Trophoblast cell (in vitro differentiated cells and primary cell): ENCODE measurements at regions not wholly inside any gene's neighbourhood (a gene's known extent, or its start where the extent isn't known, plus 50 kb on each side); places are given as distances from the start of the nearest gene placed in this dataset.

Experiments
- DNase-seq, 2 donors: peaks; one replicate each; pipeline ENCODE4 v3.0.0-alpha.2; 2016
- H2AFZ ChIP-seq: 2 replicates; pipeline ENCODE4 v1.6.1; 2013; ENCODE audit warnings: low read length, moderate library complexity, mild to moderate bottlenecking; ENCODE audit not compliant: insufficient read depth, poor library complexity
- H2AK5ac ChIP-seq: 2 replicates; pipeline ENCODE4 v1.6.1; 2013; ENCODE audit warnings: mild to moderate bottlenecking, low read length
- H2BK120ac ChIP-seq: 2 replicates; pipeline ENCODE4 v1.6.1; 2013; ENCODE audit warnings: low read length, mild to moderate bottlenecking, moderate library complexity; ENCODE audit not compliant: insufficient read depth, poor library complexity
- H2BK12ac ChIP-seq: 2 replicates; pipeline ENCODE4 v1.6.1; 2013; ENCODE audit warnings: mild to moderate bottlenecking, low read length, moderate library complexity
- H2BK5ac ChIP-seq: 2 replicates; pipeline ENCODE4 v1.6.1; 2013; ENCODE audit warnings: low read length, low read depth, moderate library complexity, mild to moderate bottlenecking; ENCODE audit not compliant: poor library complexity
- H3K14ac ChIP-seq: 2 replicates; pipeline ENCODE4 v1.6.1; 2013; ENCODE audit warnings: mild to moderate bottlenecking, low read length
- H3K18ac ChIP-seq: 2 replicates; pipeline ENCODE4 v1.6.1; 2013; ENCODE audit warnings: mild to moderate bottlenecking, low read length
- H3K23ac ChIP-seq: 2 replicates; pipeline ENCODE4 v1.6.1; 2013; ENCODE audit warnings: low read length
- H3K27ac ChIP-seq: 2 replicates; pipeline ENCODE4 v1.5.1; 2013; ENCODE audit warnings: low read depth, mild to moderate bottlenecking, inconsistent platforms, low read length, moderate library complexity
- H3K27me3 ChIP-seq: 2 replicates; pipeline ENCODE4 v1.6.1; 2013; ENCODE audit warnings: inconsistent platforms, mild to moderate bottlenecking, low read length, moderate library complexity; ENCODE audit not compliant: insufficient read depth
- H3K36me3 ChIP-seq, 2 experiments: 1 replicate in 1 of 2; 2 replicates in 1 of 2; pipeline ENCODE4 v1.6.1; 2013; ENCODE audit warnings: low read length in 2 of 2, mild to moderate bottlenecking in 2 of 2, moderate library complexity in 1 of 2; ENCODE audit not compliant: insufficient read depth in 2 of 2, control insufficient read depth in 1 of 2
- H3K4ac ChIP-seq: 2 replicates; pipeline ENCODE4 v1.6.1; 2013; ENCODE audit warnings: low read depth, mild to moderate bottlenecking, low read length, moderate library complexity
- H3K4me1 ChIP-seq, 2 experiments: 1 replicate in 1 of 2; 2 replicates in 1 of 2; pipeline ENCODE4 v1.6.1; 2013; ENCODE audit warnings: low read length in 2 of 2, mild to moderate bottlenecking in 2 of 2, moderate library complexity in 1 of 2; ENCODE audit not compliant: insufficient read depth in 2 of 2, control insufficient read depth in 1 of 2
- H3K4me2 ChIP-seq: 2 replicates; pipeline ENCODE4 v1.6.1; 2013; ENCODE audit warnings: inconsistent platforms, mild to moderate bottlenecking, low read length, moderate library complexity
- H3K4me3 ChIP-seq: 2 replicates; pipeline ENCODE4 v1.5.1; 2013; ENCODE audit warnings: mild to moderate bottlenecking, low read depth, low read length, inconsistent platforms
- H3K79me1 ChIP-seq: one replicate; pipeline ENCODE4 v1.6.1; 2013; ENCODE audit warnings: low read length
- H3K79me2 ChIP-seq: 2 replicates; pipeline ENCODE4 v1.6.1; 2013; ENCODE audit warnings: low read length, mild to moderate bottlenecking; ENCODE audit not compliant: control insufficient read depth, insufficient read depth, poor library complexity
- H3K9ac ChIP-seq: 2 replicates; pipeline ENCODE4 v1.6.1; 2013; ENCODE audit warnings: mild to moderate bottlenecking, low read length
- H3K9me3 ChIP-seq: 2 replicates; pipeline ENCODE4 v1.6.1; 2013; ENCODE audit warnings: low read depth, mild to moderate bottlenecking, control low read depth, inconsistent platforms, low read length; ENCODE audit not compliant: insufficient read depth
- H4K12ac ChIP-seq: 2 replicates; pipeline ENCODE4 v1.6.1; 2013; ENCODE audit warnings: low read depth, mild to moderate bottlenecking, low read length, moderate library complexity
- H4K8ac ChIP-seq: 2 replicates; pipeline ENCODE4 v1.6.1; 2013; ENCODE audit warnings: low read depth, mild to moderate bottlenecking, low read length, moderate library complexity
- H4K91ac ChIP-seq: one replicate; pipeline ENCODE4 v1.6.1; 2013; ENCODE audit warnings: low read depth, mild to moderate bottlenecking, low read length, moderate library complexity
- WGBS: extraction: QIAGEN DNeasy Blood & Tissue Kit; methylation state at CpG from one replicate; pipeline ENCODE4 v1.1.7; 2013; ENCODE audit warnings: missing lambda C conversion rate; ENCODE audit not compliant: insufficient read length, insufficient coverage; ENCODE audit errors: extremely low coverage; 5-methylcytosine and 5-hydroxymethylcytosine counted together

GRCh38 chr1:239151937-239152336, 234.4 kb upstream of the CHRM3 start:
- Histone ChIP-seq H4K12ac (no peak overlapping the region), H3K79me2 (no peaks in the 10 kb centered on the region), H3K4me2 (no peak overlapping the region), H2BK120ac (no peak overlapping the region), H3K27me3 (no peaks in the 10 kb centered on the region), H2BK12ac (no peak overlapping the region), H3K4me3 (no peak overlapping the region), H4K8ac (no peak overlapping the region), H2AFZ (no peak overlapping the region), H3K14ac (no peak overlapping the region), H3K79me1 (no peaks in the 10 kb centered on the region), H3K4me1 (no peaks in the 10 kb centered on the region), H2AK5ac (no peak overlapping the region), H3K9me3 (no peaks in the 10 kb centered on the region), H3K4ac (no peak overlapping the region), H4K91ac (no peak overlapping the region), H3K27ac (no peak overlapping the region), H3K18ac (no peak overlapping the region), H3K23ac (no peak overlapping the region), H3K36me3 (no peaks in the 10 kb centered on the region), H2BK5ac (no peak overlapping the region), H3K9ac (no peak overlapping the region)
- no peak for DNase-seq
- WGBS = no CpG with 5 or more reads among the region's 2 CpGs

DNA sequence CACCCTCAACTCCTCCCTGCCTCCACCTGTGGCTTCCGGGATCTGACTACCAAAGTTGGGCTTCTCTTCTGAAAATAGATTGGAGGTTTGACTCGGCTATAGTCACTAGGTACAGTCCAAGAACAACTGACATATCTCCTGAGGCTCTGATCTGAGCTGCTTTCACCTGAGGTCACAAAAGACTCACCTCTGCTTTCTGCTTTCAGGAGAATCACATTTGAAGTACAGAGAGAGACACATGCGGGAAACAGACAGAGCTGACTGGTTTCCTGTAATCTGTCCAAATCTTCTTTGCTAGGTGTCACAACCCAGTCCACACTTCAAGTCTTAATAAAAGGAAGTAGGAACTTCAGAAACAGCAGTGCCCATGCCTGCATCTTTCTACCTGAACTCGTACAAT, 245.4 kb upstream of the CHRM3 start:
- Histone ChIP-seq H4K8ac (no peak overlapping the region), H3K14ac (no peak overlapping the region)

DNA sequence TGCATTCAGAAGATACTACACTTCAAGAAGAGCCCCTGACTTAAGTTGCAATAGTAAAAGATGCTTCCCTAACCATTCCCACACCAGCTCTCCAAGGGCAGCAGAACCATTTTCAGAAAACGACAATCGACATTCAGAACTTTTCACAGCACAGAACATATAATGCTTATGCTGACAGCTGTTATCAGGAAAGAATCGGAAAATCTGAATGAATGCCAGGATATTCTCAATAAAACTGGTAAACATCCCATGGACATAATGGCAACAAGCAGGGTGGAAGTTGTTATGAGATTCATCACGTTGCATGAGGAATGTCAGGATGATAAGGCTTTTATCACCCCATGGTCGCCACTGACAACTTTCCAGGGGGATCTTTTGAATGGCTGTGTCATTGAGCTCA, 246.6 kb upstream of the CHRM3 start:
- Histone ChIP-seq H4K8ac (no peak overlapping the region), H2BK5ac (no peak overlapping the region), H2BK120ac (no peak overlapping the region), H3K23ac (no peak overlapping the region), H3K4me3 (no peak overlapping the region), H3K36me3 (no peaks in the 10 kb centered on the region), H2AFZ (no peak overlapping the region), H3K18ac (no peak overlapping the region), H3K4ac (no peak overlapping the region), H3K4me1 (no peaks in the 10 kb centered on the region), H3K79me2 (no peaks in the 10 kb centered on the region), H3K4me2 (no peak overlapping the region), H3K9me3 (no peaks in the 10 kb centered on the region), H3K14ac (no peak overlapping the region), H3K79me1 (no peaks in the 10 kb centered on the region), H2AK5ac (no peak overlapping the region), H4K91ac (no peak overlapping the region), H3K9ac (no peak overlapping the region), H2BK12ac (no peak overlapping the region), H3K27ac (no peak overlapping the region), H4K12ac (no peak overlapping the region), H3K27me3 (no peaks in the 10 kb centered on the region)
- DNase-seq = no peak
- WGBS = no CpG with 5 or more reads among the region's 5 CpGs

More for the DNA sequence above, 245.4 kb upstream of the CHRM3 start:
- Histone ChIP-seq H3K79me1 (no peaks in the 10 kb centered on the region), H2AK5ac (no peak overlapping the region), H3K36me3 (no peaks in the 10 kb centered on the region), H3K27ac (no peak overlapping the region), H3K4me2 (no peak overlapping the region), H3K4me1 (no peaks in the 10 kb centered on the region), H3K79me2 (no peaks in the 10 kb centered on the region), H3K18ac (no peak overlapping the region), H3K27me3 (no peaks in the 10 kb centered on the region), H2AFZ (no peak overlapping the region), H3K9me3 (no peaks in the 10 kb centered on the region), H3K4me3 (no peak overlapping the region), H3K23ac (no peak overlapping the region), H3K4ac (no peak overlapping the region), H3K9ac (no peak overlapping the region), H4K12ac (no peak overlapping the region), H2BK5ac (no peak overlapping the region), H4K91ac (no peak overlapping the region), H2BK120ac (no peak overlapping the region), H2BK12ac (no peak overlapping the region)
- no peak for DNase-seq
- WGBS = no CpG with 5 or more reads among the region's 4 CpGs

- Histone ChIP-seq H3K9me3 (no peaks in the 10 kb centered on the region), H3K4ac (no peak overlapping the region), H3K4me2 (no peak overlapping the region), H4K91ac (no peak overlapping the region), H2BK12ac (no peak overlapping the region), H3K27me3 (no peaks in the 10 kb centered on the region), H3K9ac (no peak overlapping the region), H3K4me3 (no peak overlapping the region), H3K79me2 (no peaks in the 10 kb centered on the region), H2AFZ (no peak overlapping the region), H3K36me3 (no peaks in the 10 kb centered on the region), H3K27ac (no peak overlapping the region), H3K14ac (no peak overlapping the region), H3K23ac (no peak overlapping the region), H2AK5ac (no peak overlapping the region), H3K79me1 (no peaks in the 10 kb centered on the region), H3K4me1 (peaks cover 0 to 3% of the 10 kb centered on the region in 2 experiments), H2BK5ac (no peak overlapping the region), H3K18ac (no peak overlapping the region), H4K12ac (no peak overlapping the region), H4K8ac (no peak overlapping the region), H2BK120ac (no peak overlapping the region)
- WGBS = no CpG with 5 or more reads among the region's 3 CpGs
- no peak for DNase-seq
These were observed 257.8 kb upstream of the CHRM3 start for GRCh38 chr1:239128541-239128940.
